Esophagus (tissue), 2 donors: ENCODE measurements at regions not wholly inside any gene's neighbourhood (a gene's known extent, or its start where the extent isn't known, plus 50 kb on each side); places are given as distances from the start of the nearest gene placed in this dataset.

Source experiments
- H3K27ac ChIP-seq, 2 donors: one replicate each; pipeline ENCODE4 v1.5.1; 2013; ENCODE audit warnings: low read depth in 2 of 2, mild to moderate bottlenecking in 2 of 2, inconsistent platforms in 1 of 2, low read length in 1 of 2, moderate library complexity in 1 of 2
- H3K27me3 ChIP-seq, 2 donors: one replicate each; pipeline ENCODE4 v1.6.1; 2013; ENCODE audit warnings: low read length in 2 of 2, control low read depth in 1 of 2, mild to moderate bottlenecking in 1 of 2; ENCODE audit not compliant: insufficient read depth in 2 of 2, control insufficient read depth in 1 of 2
- H3K36me3 ChIP-seq, 2 donors: one replicate each; pipeline ENCODE4 v1.6.1; 2013; ENCODE audit warnings: low read length in 1 of 2; ENCODE audit not compliant: control insufficient read depth in 2 of 2, insufficient read depth in 2 of 2
- H3K4me1 ChIP-seq, 2 donors: one replicate each; pipeline ENCODE4 v1.6.1; 2013; ENCODE audit warnings: low read length in 1 of 2; ENCODE audit not compliant: control insufficient read depth in 2 of 2, insufficient read depth in 2 of 2
- H3K4me3 ChIP-seq, 2 donors: one replicate each; pipeline ENCODE4 v1.5.1; 2013; ENCODE audit warnings: low read length in 2 of 2, mild to moderate bottlenecking in 2 of 2, low read depth in 1 of 2, moderate library complexity in 1 of 2
- H3K9me3 ChIP-seq, 2 donors: one replicate each; pipeline ENCODE4 v1.6.1; 2013; ENCODE audit warnings: mild to moderate bottlenecking in 2 of 2, low read depth in 1 of 2, low read length in 1 of 2, moderate library complexity in 1 of 2; ENCODE audit not compliant: control insufficient read depth in 2 of 2, insufficient read depth in 1 of 2
- WGBS, 2 donors: extraction: QIAGEN DNeasy Blood & Tissue Kit; methylation state at CpG; one replicate each; pipeline ENCODE4 v1.1.7; 2013; 5-methylcytosine and 5-hydroxymethylcytosine counted together
- donor health status: healthy with polysubstance abuse.
- donor health status: Bipolar disorder and iron deficiency.

DNA sequence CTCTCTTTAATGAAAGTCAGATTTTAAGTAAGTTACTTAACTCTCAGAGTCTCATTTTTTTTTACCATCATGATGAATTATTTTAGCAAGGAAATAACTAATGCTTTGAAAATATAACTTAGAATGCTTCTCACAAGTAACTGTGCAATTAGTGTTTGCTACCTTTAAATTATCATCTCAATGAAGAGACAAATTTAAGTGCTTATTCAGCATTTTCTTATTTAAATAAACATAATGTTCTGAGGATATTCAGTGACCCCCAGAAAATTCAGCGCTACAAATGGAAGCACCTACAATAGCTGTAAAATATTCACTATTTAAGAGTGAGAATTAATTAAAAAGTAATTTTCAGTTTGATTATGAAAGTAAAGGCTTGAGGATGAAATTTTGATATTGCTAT lies 527.2 kb downstream of the SLITRK1 start:
- 88 to 90% methylated on average over 1 of the region's 1 CpG for WGBS, 2 donors
- Histone ChIP-seq H3K9me3 (no peaks in the 10 kb centered on the region), H3K27me3 (no peaks in the 10 kb centered on the region), H3K4me3 (no peak overlapping the region), H3K36me3 (no peaks in the 10 kb centered on the region), H3K27ac (no peak overlapping the region), H3K4me1 (no peaks in the 10 kb centered on the region)

DNA sequence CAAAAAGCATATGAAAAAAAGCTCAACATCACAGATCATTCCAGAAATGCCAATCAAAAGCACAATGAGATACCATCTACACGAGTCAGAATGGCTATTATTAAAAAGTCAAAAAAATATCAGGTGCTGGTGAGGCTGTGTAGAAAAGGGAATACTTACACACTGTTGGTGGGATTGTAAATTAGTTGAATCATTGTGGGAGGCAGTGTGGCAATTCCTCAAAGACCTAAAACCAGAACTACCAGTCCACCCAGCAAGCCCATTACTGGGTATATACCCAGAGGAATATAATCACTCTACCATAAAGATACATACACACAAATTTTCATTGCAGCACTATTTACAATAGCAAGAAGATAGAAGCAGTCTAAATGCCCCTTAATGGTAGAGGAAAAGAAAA lies 529.9 kb downstream of the SLITRK1 start:
- H3K36me3 ChIP-seq, result no peaks in the 10 kb centered on the region
- H3K27me3 ChIP-seq, result no peaks in the 10 kb centered on the region
- no peak overlapping the region for H3K4me3 ChIP-seq
- no peak overlapping the region for H3K27ac ChIP-seq
- H3K4me1 ChIP-seq, result no peaks in the 10 kb centered on the region
- 48 to 49% methylated on average over 1 of the region's 1 CpG for WGBS, 2 donors
- no peaks in the 10 kb centered on the region for H3K9me3 ChIP-seq

DNA sequence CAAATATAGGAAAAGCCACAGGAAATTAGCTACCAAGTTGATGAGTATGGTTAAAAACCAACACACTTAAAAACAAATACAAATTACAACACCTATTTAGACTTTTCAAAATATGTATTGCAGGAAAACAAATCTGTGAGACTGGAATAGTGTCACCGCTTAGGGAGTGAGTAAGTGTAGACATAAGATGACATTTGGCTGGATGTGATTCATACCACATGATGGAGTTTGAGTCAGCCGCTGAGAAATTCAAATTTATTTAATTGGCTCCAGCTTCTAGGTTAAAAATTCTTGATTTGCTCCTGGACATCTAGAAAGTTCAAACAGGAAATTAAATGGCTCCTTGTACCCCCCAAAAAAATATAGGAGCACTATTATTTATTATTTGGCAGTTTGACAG lies 531.7 kb downstream of the SLITRK1 start:
- no peak overlapping the region for H3K4me3 ChIP-seq

DNA sequence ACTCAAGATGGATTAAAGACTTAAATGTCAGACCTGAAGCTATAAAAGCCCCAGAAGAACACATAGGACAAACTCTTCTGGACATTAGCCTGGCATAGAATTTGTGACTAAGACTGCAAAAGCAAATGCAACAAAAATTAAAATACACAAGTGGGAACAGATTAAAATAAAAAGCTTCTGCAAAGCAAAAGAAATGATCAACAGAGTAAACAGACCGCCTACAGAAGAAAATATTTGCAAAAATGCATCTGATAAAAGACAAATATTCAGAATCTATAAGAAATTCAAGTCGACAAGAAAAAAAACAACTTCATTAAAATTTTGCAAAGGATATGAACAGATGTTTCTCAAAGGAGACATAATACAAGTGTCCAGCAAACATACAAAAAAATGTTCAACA lies 537.8 kb downstream of the SLITRK1 start:
- peaks cover 0 to 2% of the 10 kb centered on the region in 2 donors for H3K9me3 ChIP-seq
- H3K27me3 ChIP-seq, result no peaks in the 10 kb centered on the region
- H3K4me3 ChIP-seq, result no peak overlapping the region
- H3K36me3 ChIP-seq, result no peaks in the 10 kb centered on the region
- no peaks in the 10 kb centered on the region for H3K4me1 ChIP-seq
- 83 to 84% methylated on average over 2 of the region's 2 CpGs for WGBS, 2 donors
- no peak overlapping the region for H3K27ac ChIP-seq

More for the DNA sequence above, 531.7 kb downstream of the SLITRK1 start:
- 76 to 80% methylated on average over 2 of the region's 2 CpGs for WGBS, 2 donors
- no peaks in the 10 kb centered on the region for H3K36me3 ChIP-seq
- no peak overlapping the region for H3K27ac ChIP-seq
- no peaks in the 10 kb centered on the region for H3K9me3 ChIP-seq
- no peaks in the 10 kb centered on the region for H3K27me3 ChIP-seq
- H3K4me1 ChIP-seq, result no peaks in the 10 kb centered on the region

DNA sequence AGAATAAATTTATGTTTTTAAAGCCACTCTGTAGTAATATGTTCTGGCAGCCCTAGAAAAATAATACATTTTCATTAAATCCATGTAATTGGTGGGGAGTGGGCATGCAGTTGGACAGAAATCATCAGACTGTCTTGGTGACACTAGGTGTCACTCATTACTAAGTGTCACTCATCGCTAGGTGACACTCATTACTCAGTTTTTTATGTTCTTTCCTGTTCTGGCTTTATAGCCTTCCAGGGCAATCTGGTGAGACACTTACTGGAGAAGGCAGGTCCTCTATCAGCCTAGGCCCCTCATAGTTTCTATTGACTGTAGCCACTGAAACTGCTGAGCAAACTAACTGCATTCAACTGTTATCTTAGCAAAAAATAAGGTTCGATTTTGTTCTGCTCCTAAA lies 542.1 kb downstream of the SLITRK1 start:
- Histone ChIP-seq H3K27ac (no peak overlapping the region), H3K4me1 (no peaks in the 10 kb centered on the region), H3K36me3 (no peaks in the 10 kb centered on the region), H3K4me3 (no peak overlapping the region), H3K9me3 (peaks cover 0 to 2% of the 10 kb centered on the region in 2 donors), H3K27me3 (no peaks in the 10 kb centered on the region)
- 81 to 83% methylated on average over 2 of the region's 2 CpGs for WGBS, 2 donors

DNA sequence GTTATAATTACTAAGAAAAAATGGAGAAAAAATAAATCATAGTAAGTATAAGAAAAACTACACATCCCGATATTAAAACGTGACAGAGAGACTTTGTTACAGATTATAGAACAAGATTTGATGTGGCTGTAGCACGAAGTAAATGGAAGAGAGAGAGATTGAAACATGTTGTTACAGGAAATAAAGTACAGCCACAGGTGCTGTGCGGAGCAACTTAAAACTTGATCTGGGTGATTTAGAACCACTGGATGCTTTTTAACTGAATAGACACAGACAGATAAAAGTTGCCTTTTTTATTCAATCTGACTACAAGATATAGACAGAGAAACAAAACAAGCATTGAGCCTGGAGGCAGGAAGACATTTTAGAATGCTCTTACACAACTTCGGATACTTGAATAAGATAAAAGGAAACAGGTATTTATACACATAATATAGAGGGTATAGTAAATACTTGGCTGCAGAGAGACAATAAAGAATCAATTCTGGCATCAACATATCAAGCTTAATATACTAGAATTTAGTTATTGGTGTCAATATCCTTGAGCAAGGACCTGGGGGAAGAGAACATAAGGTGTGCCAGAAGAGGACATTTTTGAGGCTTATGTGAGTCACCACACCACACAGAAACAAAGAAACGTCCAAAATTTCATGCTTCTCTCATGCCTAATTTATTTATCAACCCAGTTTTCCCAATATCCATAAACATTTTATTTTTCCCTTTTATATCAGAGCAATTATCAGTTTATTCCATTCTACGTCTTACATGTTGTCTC lies 548.5 kb downstream of the SLITRK1 start:
- no peaks in the 10 kb centered on the region for H3K27me3 ChIP-seq
- WGBS, 2 donors, result 50 to 51% methylated on average over 7 of the region's 7 CpGs
- H3K4me3 ChIP-seq, result no peak overlapping the region
- H3K4me1 ChIP-seq, result no peaks in the 10 kb centered on the region
- H3K36me3 ChIP-seq, result no peaks in the 10 kb centered on the region
- no peak overlapping the region for H3K27ac ChIP-seq
- no peaks in the 10 kb centered on the region for H3K9me3 ChIP-seq

DNA sequence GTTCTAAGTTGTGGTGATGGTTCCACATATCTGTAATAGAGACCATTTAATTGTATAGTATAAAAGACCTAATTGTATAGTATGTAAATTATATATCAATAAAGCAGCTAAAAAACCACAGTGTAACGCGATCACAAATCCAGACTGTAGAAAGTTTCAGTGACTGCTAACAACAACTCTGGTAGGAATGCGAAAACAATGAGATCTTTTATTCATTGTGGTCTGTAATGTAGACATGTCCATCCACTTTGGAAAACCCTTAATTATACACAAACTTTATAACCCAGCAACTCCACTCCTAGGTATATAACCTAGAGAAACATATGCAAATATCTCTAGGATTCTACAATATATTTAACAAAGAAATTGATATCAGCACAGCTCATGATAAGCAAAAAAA lies 549.5 kb downstream of the SLITRK1 start:
- Histone ChIP-seq H3K27ac (no peak overlapping the region), H3K36me3 (no peaks in the 10 kb centered on the region), H3K9me3 (peaks cover 3 to 4% of the 10 kb centered on the region in 2 donors), H3K4me1 (no peaks in the 10 kb centered on the region), H3K4me3 (no peak overlapping the region), H3K27me3 (no peaks in the 10 kb centered on the region)
- WGBS, 2 donors, result 93 to 97% methylated on average over 3 of the region's 3 CpGs

DNA sequence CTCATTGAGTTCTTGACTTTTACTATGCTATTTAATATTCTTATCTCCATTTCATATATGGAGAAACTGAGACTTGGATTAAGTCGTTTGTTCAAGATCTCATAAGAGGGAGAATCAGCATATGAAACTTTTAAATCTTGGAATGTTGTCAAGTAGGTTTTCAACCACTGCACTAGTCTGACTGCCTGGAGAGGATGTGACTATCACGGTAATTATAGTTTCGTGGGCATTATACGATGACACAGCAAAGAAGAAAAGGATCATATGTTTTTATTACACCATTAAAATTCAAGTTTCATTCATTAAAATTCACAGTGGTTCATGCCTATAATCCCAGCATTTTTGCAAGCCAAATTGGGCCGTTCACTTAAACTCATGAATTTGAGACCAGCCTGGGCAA lies 555.2 kb downstream of the SLITRK1 start:
- no peak overlapping the region for H3K27ac ChIP-seq
- peaks cover 3 to 4% of the 10 kb centered on the region in 2 donors for H3K9me3 ChIP-seq
- no peaks in the 10 kb centered on the region for H3K36me3 ChIP-seq
- H3K4me1 ChIP-seq, result no peaks in the 10 kb centered on the region
- no peaks in the 10 kb centered on the region for H3K27me3 ChIP-seq
- no peak overlapping the region for H3K4me3 ChIP-seq
- 79 to 82% methylated on average over 5 of the region's 5 CpGs for WGBS, 2 donors

DNA sequence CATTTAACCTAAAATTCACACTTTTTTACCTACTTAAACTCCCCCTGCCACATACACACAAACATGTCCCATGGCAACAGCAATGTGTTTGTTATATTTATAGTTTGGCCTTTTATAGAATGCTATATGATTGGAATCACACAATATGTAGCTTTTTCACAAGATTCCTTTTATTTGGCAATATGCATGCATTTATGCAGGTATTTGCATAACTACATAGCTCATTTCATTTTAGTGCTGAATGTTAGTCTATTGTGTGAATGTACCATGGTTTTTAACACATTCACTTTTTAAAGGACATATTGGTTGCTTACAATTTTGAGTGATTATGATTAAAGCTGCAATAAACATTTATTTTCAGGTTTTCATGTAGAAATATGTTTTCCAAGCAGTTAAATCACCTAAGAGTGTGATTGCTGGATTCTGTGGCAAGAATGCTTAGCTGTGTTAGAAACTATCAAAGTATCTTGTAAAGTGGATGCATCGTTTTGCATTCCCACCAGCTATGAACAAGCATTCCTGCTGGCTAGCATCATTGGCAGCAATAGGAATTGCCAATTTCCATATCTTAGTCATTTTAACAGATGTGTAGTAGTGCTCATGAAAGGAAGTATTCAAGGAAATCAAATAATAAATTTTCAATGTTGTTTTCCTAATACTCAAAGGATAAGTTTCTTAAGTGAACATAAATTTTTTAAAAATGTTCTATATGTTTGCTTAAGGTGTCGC lies 557.0 kb downstream of the SLITRK1 start:
- no peaks in the 10 kb centered on the region for H3K4me1 ChIP-seq
- H3K27me3 ChIP-seq, result no peaks in the 10 kb centered on the region
- no peak overlapping the region for H3K27ac ChIP-seq
- H3K4me3 ChIP-seq, result no peak overlapping the region
- H3K9me3 ChIP-seq, result peaks cover 3 to 4% of the 10 kb centered on the region in 2 donors
- no peaks in the 10 kb centered on the region for H3K36me3 ChIP-seq
- 68 to 85% methylated on average over 2 of the region's 2 CpGs for WGBS, 2 donors
